ENCODE measurements at regions not wholly inside any gene's neighbourhood (a gene's known extent, or its start where the extent isn't known, plus 50 kb on each side); places are given as distances from the start of the nearest gene placed in this dataset.

DNA sequence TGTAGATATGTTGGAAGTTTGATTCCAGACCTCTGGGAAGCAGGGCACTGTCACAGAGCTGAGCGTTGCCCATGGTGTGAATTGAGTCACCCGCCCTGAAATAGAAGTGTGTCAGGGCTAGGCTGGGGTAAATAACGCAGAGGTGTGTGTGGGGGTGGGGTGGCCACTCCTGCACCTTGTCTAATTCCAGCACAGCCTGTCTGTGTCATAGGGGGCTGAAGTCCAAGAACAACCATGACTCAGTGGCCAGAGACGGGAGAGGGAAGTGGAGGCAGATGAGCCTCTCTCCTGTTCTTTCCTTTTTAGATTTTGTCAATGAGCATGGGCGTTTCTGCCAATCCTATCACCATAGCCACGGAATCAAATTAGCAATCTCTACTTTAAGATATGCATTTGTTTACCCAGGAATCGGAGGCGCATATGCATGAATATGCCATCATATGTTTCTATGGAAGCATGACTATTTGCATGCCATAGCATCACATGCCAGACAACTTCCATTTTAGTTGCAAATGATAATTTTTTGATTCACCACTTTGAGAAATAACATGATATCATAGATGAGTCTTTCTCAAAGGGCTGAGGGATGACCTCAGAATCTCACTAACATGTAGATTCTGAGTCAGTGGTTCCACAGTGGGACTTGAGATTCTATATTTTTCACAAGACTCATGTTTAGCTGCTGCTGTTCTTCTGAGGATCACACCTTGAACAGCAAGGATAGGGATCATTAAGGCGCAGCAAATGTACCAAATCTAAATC is 852.9 kb downstream of the DCDC2C start:
- H3K27ac ChIP-seq, result no peak overlapping the region
- no peak for TF ChIP-seq ZFX (IDR thresholded peaks at IDR 0.05; ENCODE audit: borderline replicate concordance)
- TF ChIP-seq, protein P1, sequence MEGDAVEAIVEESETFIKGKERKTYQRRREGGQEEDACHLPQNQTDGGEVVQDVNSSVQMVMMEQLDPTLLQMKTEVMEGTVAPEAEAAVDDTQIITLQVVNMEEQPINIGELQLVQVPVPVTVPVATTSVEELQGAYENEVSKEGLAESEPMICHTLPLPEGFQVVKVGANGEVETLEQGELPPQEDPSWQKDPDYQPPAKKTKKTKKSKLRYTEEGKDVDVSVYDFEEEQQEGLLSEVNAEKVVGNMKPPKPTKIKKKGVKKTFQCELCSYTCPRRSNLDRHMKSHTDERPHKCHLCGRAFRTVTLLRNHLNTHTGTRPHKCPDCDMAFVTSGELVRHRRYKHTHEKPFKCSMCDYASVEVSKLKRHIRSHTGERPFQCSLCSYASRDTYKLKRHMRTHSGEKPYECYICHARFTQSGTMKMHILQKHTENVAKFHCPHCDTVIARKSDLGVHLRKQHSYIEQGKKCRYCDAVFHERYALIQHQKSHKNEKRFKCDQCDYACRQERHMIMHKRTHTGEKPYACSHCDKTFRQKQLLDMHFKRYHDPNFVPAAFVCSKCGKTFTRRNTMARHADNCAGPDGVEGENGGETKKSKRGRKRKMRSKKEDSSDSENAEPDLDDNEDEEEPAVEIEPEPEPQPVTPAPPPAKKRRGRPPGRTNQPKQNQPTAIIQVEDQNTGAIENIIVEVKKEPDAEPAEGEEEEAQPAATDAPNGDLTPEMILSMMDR (IDR thresholded peaks at IDR 0.05), result no peak

DNA sequence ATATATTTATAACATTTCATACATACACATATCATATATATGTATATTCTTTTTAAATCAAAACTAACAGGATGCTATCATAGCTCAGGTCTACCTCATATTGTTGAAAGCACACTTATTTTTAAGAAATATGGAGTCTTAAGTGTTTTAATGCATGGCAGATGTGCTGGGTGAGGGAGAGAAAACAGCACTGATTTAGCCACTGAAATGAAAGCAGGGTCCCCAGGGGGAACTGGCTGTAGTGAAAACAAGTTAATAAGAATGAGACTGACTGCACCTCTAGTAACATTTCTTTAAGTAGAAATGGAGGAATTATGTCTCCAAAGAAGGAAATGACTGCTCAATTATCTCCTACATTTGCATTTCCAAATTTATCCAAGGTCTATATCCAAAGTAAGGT is 857.8 kb downstream of the DCDC2C start:
- H3K27ac ChIP-seq, result no peak overlapping the region
- TF ChIP-seq ZFX (IDR thresholded peaks at IDR 0.05; ENCODE audit: borderline replicate concordance), result no peak
- TF ChIP-seq, protein P1 (IDR thresholded peaks at IDR 0.05), result no peak

DNA sequence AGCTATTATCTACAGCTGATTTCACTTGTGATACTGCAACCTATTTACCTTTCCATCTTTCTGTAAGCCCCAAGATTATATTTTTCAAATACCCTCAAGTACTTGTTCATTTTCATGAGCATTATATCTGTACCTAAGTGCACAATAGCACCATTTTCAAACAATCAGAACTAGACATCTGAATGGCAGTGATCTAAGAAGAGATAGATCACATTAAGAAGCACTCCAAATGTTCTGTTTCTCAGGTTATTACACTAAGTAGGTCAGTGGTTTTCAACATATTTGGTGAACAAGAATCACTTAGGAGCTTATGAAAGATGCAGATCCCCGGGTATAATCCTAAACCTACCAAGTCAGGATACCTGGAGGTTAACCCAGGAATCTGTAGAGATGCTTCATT is 872.7 kb downstream of the DCDC2C start:
- no peak overlapping the region for H3K27ac ChIP-seq
- TF ChIP-seq, protein P1 (IDR thresholded peaks at IDR 0.05), result no peak
- TF ChIP-seq ZFX (IDR thresholded peaks at IDR 0.05; ENCODE audit: borderline replicate concordance), result no peak

DNA sequence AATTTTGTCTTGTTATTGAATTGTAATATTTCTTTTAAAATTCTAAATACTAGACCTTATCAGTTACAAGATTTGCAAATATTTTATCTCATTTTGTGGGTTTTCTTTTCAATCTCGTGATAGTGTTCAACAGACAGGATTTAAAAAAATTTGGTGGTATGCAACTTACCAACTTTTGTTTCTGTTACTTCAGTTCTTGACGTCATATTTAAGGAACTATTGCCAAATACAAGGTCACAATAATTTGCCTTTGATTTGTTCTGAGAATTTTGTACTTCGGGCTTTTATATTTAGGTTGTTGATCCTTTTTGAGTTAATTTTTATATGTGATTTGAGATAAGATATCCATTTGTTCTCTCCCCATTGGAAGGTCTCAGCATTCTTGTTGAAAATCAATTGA is 876.6 kb downstream of the DCDC2C start:
- TF ChIP-seq, protein P1 (IDR thresholded peaks at IDR 0.05), result no peak
- TF ChIP-seq ZFX (IDR thresholded peaks at IDR 0.05; ENCODE audit: borderline replicate concordance), result no peak
- H3K27ac ChIP-seq, result no peak overlapping the region

DNA sequence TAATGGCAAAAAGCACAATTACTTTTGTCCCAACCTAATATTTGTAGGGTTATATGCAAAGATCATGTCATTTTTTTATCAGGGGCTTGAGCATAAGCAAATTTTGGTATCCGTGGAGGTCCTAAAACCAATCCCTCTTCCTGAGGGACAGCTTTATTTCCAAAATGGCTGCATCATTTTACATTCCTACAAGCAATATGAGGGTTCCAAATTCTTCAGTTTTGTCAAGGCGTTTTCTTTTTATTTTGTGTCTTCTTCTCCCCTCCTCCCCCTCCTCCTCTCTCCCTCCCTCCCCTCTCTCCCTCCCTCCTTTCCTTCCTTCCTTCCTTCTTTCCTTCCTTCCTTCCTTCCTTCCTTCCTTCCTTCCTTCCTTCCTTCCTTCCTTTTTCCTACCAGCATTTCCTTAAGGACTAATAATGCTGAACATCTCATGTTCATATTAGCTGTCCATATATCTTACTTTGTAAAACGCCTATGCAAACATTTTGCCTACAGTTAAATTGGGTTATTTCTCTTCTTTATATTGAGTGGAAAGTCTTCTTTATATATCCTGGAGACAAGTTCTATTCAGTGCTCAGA is 881.8 kb downstream of the DCDC2C start:
- TF ChIP-seq ZFX (IDR thresholded peaks at IDR 0.05; ENCODE audit: borderline replicate concordance), result no peak
- TF ChIP-seq, protein P1 (IDR thresholded peaks at IDR 0.05), result no peak

DNA sequence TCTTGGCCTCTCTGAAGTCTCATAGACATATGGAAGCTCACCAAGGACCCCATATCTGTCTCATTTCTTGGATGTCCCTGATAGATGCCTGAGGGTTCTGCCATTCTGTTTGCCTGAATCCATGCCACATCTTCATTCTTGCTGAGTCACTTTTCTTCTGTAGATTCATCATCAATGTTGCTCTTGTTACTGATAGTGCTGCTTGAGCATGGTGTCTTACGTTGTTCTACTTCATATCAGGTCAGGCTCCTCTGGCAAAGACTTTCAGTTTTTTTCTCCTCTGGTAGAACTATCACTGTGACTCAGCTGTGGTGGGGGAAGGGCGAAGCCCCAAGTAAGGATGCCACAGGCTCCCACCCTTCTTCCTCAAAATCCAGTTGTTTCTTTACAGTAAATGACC is 885.2 kb downstream of the DCDC2C start:
- H3K27ac ChIP-seq, result no peak overlapping the region
- TF ChIP-seq ZFX (IDR thresholded peaks at IDR 0.05; ENCODE audit: borderline replicate concordance), result no peak
- TF ChIP-seq, protein P1 (IDR thresholded peaks at IDR 0.05), result no peak

More for the DNA sequence above, 881.8 kb downstream of the DCDC2C start:
- H3K27ac ChIP-seq, result no peak overlapping the region

DNA sequence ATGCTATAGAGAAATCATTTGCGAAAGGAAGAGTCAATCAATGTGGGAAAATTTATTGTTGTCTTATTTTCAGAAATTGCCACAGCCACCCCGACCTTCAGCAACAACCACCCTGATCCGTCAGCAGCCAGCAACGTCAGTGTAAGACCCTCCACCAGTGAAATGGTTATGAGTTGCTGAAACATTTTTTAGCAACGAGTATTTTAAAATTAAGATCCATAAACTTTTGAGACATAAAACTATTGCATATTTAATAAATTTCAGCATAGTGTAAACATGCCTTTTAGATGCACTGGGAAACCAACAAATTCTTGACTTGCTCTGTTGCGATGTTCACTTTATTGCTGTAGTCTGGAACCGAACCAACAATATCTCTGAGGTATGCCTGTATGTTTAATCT is 887.9 kb downstream of the DCDC2C start:
- no peak for TF ChIP-seq ZFX (IDR thresholded peaks at IDR 0.05; ENCODE audit: borderline replicate concordance)
- TF ChIP-seq, protein P1 (IDR thresholded peaks at IDR 0.05), result no peak

More for the DNA sequence above, 887.9 kb downstream of the DCDC2C start:
- H3K27ac ChIP-seq, result no peak overlapping the region
